ENCODE measurements at regions not wholly inside any gene's neighbourhood (a gene's known extent, or its start where the extent isn't known, plus 50 kb on each side); places are given as distances from the start of the nearest gene placed in this dataset.

DNA sequence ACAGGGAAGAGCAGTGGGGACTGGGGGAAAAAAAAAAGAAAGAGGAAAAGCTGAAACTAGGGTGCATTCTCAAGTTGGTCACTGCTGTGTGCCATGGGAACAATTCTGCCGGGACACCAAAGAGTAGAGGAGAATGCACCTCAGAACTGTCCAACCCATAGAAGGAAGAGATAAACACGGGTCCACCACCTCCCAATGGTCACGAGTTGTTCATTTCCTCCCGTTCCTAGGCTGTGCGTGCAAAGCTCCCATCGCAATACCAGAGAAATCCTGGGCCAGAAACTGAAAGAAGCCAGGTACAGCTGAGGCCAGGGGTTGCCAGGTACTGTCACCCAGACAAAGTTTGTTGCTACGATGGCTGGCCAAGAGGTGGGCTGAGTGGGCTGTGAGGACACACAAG lies 236.9 kb upstream of the ANKRD55 start:
- ChIA-PET CTCF (interaction anchor here (1.5 kb wide), 1 partner anchor 368 kb away, joined by 4 read pairs; no protein-coding TSS in a partner anchor), POLR2A (interaction anchor here (1.7 kb wide), 1 partner anchor 9 kb away, joined by 12 read pairs; no protein-coding TSS in a partner anchor)
- Mint-ChIP-seq H3K27me3 (peaks cover 3% of the 10 kb centered on the region), H3K36me3 (ENCODE audit: low read depth) (no peaks in the 10 kb centered on the region), H3K27ac (no peak overlapping the region), H3K4me1 (no peaks in the 10 kb centered on the region), H3K4me3 (no peak overlapping the region), H3K9me3 (no peaks in the 10 kb centered on the region)
- DNase-seq = no peak

- Mint-ChIP-seq H3K27ac (no peak overlapping the region), H3K4me1 (no peaks in the 10 kb centered on the region), H3K4me3 (no peak overlapping the region), H3K36me3 (ENCODE audit: low read depth) (no peaks in the 10 kb centered on the region), H3K9me3 (no peaks in the 10 kb centered on the region), H3K27me3 (peaks cover 3% of the 10 kb centered on the region)
- DNase-seq = no peak
- CTCF ChIA-PET = interaction anchor here (1.5 kb wide), 1 partner anchor 9 kb away, joined by 5 read pairs; no protein-coding TSS in a partner anchor
- POLR2A ChIA-PET = no interaction called here
Observed at GRCh38 chr5:56468277-56468676, 235.1 kb upstream of the ANKRD55 start.

- Mint-ChIP-seq H3K27me3 (peaks cover 3% of the 10 kb centered on the region), H3K4me1 (no peaks in the 10 kb centered on the region), H3K27ac (no peak overlapping the region), H3K9me3 (no peaks in the 10 kb centered on the region), H3K4me3 (no peak overlapping the region), H3K36me3 (ENCODE audit: low read depth) (no peaks in the 10 kb centered on the region)
- DNase-seq = no peak
- ChIA-PET CTCF (interaction anchor here (1.5 kb wide), 1 partner anchor 10 kb away, joined by 5 read pairs; no protein-coding TSS in a partner anchor), POLR2A (interaction anchor here (0.5 kb wide), 1 partner anchor 1139 kb away, joined by 3 read pairs; no protein-coding TSS in a partner anchor)
Observed at GRCh38 chr5:56467176-56467717, 234.1 kb upstream of the ANKRD55 start.

DNA sequence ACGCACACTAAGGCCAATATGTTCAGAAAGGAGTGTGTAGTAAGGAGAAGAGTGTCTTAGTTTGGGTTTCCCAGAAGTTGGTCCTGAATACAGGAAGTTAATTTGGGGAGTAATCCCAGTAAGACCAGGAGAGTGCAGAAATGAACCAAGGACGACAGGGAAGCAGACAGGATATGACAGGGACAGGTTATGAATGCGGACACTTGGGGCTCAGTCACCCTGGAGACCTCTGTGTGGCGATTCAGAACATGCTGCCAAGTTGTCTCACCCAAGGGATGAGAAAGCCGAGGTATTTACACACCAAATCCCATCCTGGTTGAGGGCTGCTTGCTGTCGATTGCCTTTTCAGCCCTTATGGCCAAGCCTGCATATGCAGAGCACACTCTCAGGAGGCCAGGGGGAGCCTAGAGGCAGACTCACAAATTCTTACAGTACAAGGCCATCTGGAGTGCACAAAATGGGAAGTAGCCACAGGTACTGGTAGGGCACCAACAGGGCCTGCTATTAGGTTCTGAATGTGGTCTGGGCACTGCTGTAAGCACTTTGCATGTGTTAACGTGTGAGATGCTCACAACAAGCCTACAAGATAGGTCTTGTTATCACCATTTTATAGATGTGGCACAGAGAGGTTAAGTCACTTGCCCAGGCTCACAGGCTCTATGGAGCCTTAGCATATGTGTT lies 233.1 kb upstream of the ANKRD55 start:
- no peaks in the 10 kb centered on the region for H3K36me3 Mint-ChIP-seq (ENCODE audit: low read depth)
- no peak overlapping the region for H3K27ac Mint-ChIP-seq
- no peak for DNase-seq
- no peak overlapping the region for H3K4me3 Mint-ChIP-seq
- H3K9me3 Mint-ChIP-seq = no peaks in the 10 kb centered on the region
- no peaks in the 10 kb centered on the region for H3K4me1 Mint-ChIP-seq
- POLR2A ChIA-PET = no interaction called here
- CTCF ChIA-PET = no interaction called here
- H3K27me3 Mint-ChIP-seq = peaks cover 3% of the 10 kb centered on the region

DNA sequence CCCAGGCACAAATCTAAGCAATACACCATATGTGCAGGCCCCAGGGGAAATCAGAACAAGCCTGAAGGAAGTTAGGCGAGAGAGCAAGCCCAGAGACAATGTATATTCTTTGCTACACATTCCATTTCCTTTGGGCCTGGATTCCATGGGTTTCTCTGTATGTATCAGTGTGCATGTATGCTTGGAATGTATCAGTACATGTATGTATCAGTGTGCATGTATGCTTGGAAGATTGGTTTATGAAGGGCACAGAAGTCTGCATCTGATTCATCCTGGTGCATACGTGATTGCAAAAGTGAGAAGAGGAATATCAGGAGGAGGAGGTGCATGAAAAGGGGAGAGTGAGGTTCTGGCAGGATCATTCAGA lies 232.6 kb upstream of the ANKRD55 start:
- no peaks in the 10 kb centered on the region for H3K9me3 Mint-ChIP-seq
- no peak for DNase-seq
- H3K4me1 Mint-ChIP-seq = no peaks in the 10 kb centered on the region
- no peak overlapping the region for H3K27ac Mint-ChIP-seq
- H3K4me3 Mint-ChIP-seq = no peak overlapping the region
- ChIA-PET POLR2A (no interaction called here), CTCF (interaction anchor here (0.8 kb wide), 1 partner anchor 202 kb away, joined by 3 read pairs; no protein-coding TSS in a partner anchor)
- peaks cover 3% of the 10 kb centered on the region for H3K27me3 Mint-ChIP-seq
- H3K36me3 Mint-ChIP-seq (ENCODE audit: low read depth) = no peaks in the 10 kb centered on the region

DNA sequence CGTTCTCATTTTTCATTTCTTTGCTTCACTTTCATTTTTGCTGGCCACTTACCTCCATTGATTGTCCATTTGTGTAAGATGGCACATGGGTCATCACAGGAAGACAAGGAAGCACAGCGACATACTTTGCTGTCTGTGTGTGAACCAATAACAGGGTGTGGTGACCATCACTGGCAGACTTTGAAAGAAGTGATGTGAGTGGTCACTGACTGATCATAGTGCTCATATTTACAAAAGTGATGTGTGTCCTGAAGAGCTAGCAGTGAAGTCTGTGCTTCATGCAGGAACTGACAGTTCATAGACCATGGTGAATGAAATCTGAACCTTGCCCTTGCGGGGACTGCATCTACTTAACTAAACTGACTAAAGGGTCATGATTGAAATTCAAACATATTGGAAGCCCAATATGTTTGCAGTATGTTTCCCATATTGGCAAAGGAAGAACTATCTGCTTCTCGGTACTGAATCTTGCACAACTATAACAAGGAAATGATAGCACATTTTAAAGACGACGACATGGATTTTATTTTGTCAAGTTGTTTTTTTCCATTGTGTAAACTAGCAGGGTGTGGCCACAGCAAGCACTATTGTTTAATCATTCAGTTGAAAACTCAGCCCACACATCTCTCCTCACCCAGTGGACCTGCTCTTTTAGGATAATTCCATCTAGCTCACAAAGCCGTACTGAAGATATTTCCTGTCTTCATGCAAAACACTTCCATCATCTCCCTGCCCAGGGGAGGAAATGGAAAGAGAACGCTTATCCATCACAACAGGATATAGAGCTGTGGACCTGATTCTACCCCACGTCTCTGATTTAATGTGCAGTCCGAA lies 232.0 kb upstream of the ANKRD55 start:
- no peak overlapping the region for H3K27ac Mint-ChIP-seq
- H3K9me3 Mint-ChIP-seq = no peaks in the 10 kb centered on the region
- ChIA-PET POLR2A (no interaction called here), CTCF (interaction anchor here (0.8 kb wide), 1 partner anchor 201 kb away, joined by 3 read pairs; no protein-coding TSS in a partner anchor)
- H3K27me3 Mint-ChIP-seq = peaks cover 5% of the 10 kb centered on the region
- no peaks in the 10 kb centered on the region for H3K36me3 Mint-ChIP-seq (ENCODE audit: low read depth)
- no peaks in the 10 kb centered on the region for H3K4me1 Mint-ChIP-seq
- no peak for DNase-seq
- H3K4me3 Mint-ChIP-seq = no peak overlapping the region

DNA sequence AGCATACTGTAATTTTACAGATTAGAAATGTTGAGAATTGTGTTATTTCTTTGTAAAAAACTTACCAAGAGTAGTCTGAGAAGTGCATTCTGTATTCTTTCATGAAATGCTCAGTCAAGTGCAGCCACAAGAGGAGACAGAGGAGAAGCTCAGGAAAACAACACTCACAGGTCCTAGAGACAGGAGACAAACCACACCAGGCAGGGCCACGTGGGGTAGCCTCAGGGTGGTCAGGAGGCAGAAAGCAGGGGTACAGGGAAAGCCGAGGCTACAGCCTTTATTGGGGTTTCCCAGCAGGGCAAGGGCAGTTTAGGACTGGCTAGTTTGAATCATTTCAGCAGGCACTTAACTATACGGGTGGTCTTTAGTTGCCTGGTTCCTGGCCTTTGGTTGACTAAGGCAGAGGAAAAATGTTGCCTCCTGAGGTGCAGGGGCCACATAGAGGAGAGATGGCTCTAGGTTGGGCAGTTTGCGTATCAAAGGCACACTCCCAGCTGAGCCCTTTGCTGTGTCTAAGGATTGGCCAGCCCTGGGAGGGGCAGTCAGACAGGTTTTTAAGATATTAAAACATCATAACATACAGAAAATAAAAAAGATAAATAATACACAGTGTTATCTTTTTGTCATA lies 230.9 kb upstream of the ANKRD55 start:
- Mint-ChIP-seq H3K4me1 (no peaks in the 10 kb centered on the region), H3K27ac (no peak overlapping the region), H3K4me3 (no peak overlapping the region), H3K36me3 (ENCODE audit: low read depth) (no peaks in the 10 kb centered on the region), H3K9me3 (no peaks in the 10 kb centered on the region), H3K27me3 (peaks cover 5% of the 10 kb centered on the region)
- POLR2A ChIA-PET = no interaction called here
- CTCF ChIA-PET = no interaction called here
- DNase-seq = no peak

GRCh38 chr5:56461584-56461983 lies 228.5 kb upstream of the ANKRD55 start:
- H3K27ac Mint-ChIP-seq = no peak overlapping the region
- ChIA-PET CTCF (no interaction called here), POLR2A (no interaction called here)
- no peak for DNase-seq
- peaks cover 2% of the 10 kb centered on the region for H3K27me3 Mint-ChIP-seq
- H3K36me3 Mint-ChIP-seq (ENCODE audit: low read depth) = no peaks in the 10 kb centered on the region
- no peak overlapping the region for H3K4me3 Mint-ChIP-seq
- H3K4me1 Mint-ChIP-seq = no peaks in the 10 kb centered on the region
- H3K9me3 Mint-ChIP-seq = no peaks in the 10 kb centered on the region

GRCh38 chr5:56460681-56461191 lies 227.6 kb upstream of the ANKRD55 start:
- Mint-ChIP-seq H3K4me1 (no peaks in the 10 kb centered on the region), H3K9me3 (no peaks in the 10 kb centered on the region), H3K4me3 (no peak overlapping the region), H3K27ac (no peak overlapping the region), H3K36me3 (ENCODE audit: low read depth) (no peaks in the 10 kb centered on the region), H3K27me3 (peaks cover 2% of the 10 kb centered on the region)
- CTCF ChIA-PET = no interaction called here
- POLR2A ChIA-PET = no interaction called here
- DNase-seq = no peak

GRCh38 chr5:56460195-56460546 lies 227.0 kb upstream of the ANKRD55 start:
- DNase-seq = no peak
- no peak overlapping the region for H3K4me3 Mint-ChIP-seq

GRCh38 chr5:56459394-56460194 lies 226.5 kb upstream of the ANKRD55 start:
- no peaks in the 10 kb centered on the region for H3K36me3 Mint-ChIP-seq (ENCODE audit: low read depth)
- CTCF ChIA-PET = no interaction called here
- peaks cover 2% of the 10 kb centered on the region for H3K27me3 Mint-ChIP-seq
- POLR2A ChIA-PET = interaction anchor here (0.8 kb wide), 1 partner anchor 245 kb away, joined by 3 read pairs; no protein-coding TSS in a partner anchor
- no peak overlapping the region for H3K27ac Mint-ChIP-seq
- DNase-seq = no peak
- no peaks in the 10 kb centered on the region for H3K9me3 Mint-ChIP-seq
- H3K4me3 Mint-ChIP-seq = no peak overlapping the region
- peaks cover 3% of the 10 kb centered on the region for H3K4me1 Mint-ChIP-seq

More at GRCh38 chr5:56460195-56460546, 227.0 kb upstream of the ANKRD55 start:
- Mint-ChIP-seq H3K27ac (no peak overlapping the region), H3K27me3 (peaks cover 2% of the 10 kb centered on the region), H3K4me1 (no peaks in the 10 kb centered on the region), H3K36me3 (ENCODE audit: low read depth) (no peaks in the 10 kb centered on the region), H3K9me3 (no peaks in the 10 kb centered on the region)
- CTCF ChIA-PET = no interaction called here
- POLR2A ChIA-PET = no interaction called here
